Pancreas (tissue), 10 donors: ENCODE measurements at regions not wholly inside any gene's neighbourhood (a gene's known extent, or its start where the extent isn't known, plus 50 kb on each side); places are given as distances from the start of the nearest gene placed in this dataset.

Source experiments
- ATAC-seq, 4 donors: fragments of 200-7000 bp; cut with Tn5 transposase; one replicate each; pipeline versions ENCODE4 v1.8.0 to v1.9.1; 2020; ENCODE audit warnings: mild to moderate bottlenecking in 4 of 4, moderate library complexity in 4 of 4
- DNase-seq, 6 donors: peaks; one replicate each; pipeline ENCODE4 v3.0.0-alpha.2; 2020
- FAIRE-seq: peaks from 2 replicates; lab custom pipeline; 2012; peaks lifted over from hg19 to GRCh38; lab: Jason Lieb, UNC
- H3K27ac ChIP-seq, 4 donors: fragments of 200-600 bp; sonication (generic); 1 replicate in 3 of 4; 2 replicates in 1 of 4; pipeline versions ENCODE4 v1.5.0 to v1.8.0; 2020
- H3K27me3 ChIP-seq, 4 donors: fragments of 200-600 bp; one replicate each; pipeline ENCODE4 v1.8.0; 2021
- H3K36me3 ChIP-seq, 3 donors: fragments of 200-600 bp; sonication (generic) in 1 of 3; one replicate each; pipeline versions ENCODE4 v1.5.0 to v1.8.0; 2020 to 2021
- H3K4me1 ChIP-seq, 3 donors: fragments of 200-600 bp; one replicate each; pipeline ENCODE4 v1.8.0; 2021
- H3K4me3 ChIP-seq, 4 donors: fragments of 200-600 bp; sonication (generic) in 2 of 4; one replicate each; pipeline versions ENCODE4 v1.5.0 to v1.8.0; 2020 to 2021
- H3K9me3 ChIP-seq, 4 donors: fragments of 200-600 bp; one replicate each; pipeline ENCODE4 v1.8.0; 2021
- CTCF ChIP-seq, 4 donors: fragments of 200-600 bp; sonication (generic) in 3 of 4; IDR thresholded peaks; one replicate each; pipeline versions ENCODE4 v1.5.0 to v1.8.0; 2021; ENCODE audit warnings: antibody characterized with exemption in 4 of 4
- WGBS, 2 donors: extraction: QIAGEN DNeasy Blood & Tissue Kit; methylation state at CpG; one replicate each; pipeline ENCODE4 v1.1.7; 2013; 5-methylcytosine and 5-hydroxymethylcytosine counted together
- intact Hi-C, 3 donors: fragments of 100-400 bp; cut with DNase I; formaldehyde crosslinking; loops; one replicate each; pipeline versions ENCODE4 v1.11.1 to v1.14.2; 2022
- donor health status: healthy with polysubstance abuse.
- donor health status: DM: no; HTN: no; CAD: no; lungs with moderate emphysema.
- donor health status: DM: no; HTN: no; CAD: no.
- donor health status: control.
- donor health status: control.
- donor health status: Bipolar disorder and iron deficiency.
- donor health status: DM: yes; HTN: yes; CAD: no.
- donor health status: DM: no; HTN: no; CAD: no.
- donor health status: DM: no; HTN: no; CAD: no.
- donor health status: DM: yes; HTN: yes; CAD: no.

DNA sequence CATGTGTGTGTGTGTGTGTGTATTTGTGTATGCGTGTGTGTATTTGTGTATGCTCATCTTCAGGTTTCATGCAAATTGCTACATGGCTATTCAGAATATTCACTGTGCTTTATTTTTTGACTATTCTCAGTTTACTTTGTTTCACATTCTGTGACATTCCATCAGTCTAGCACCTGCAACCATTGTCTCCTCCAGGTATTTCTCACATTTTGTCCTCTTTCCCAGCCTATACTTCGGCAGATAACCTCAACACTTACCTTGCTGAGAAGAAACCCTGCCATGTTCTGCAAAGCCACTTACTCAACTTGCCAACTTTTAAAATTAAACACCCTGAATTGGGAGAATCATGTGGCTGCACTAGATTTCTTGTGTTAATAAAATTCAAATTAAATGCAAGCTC lies 135.4 kb upstream of the REG3A start:
- intact Hi-C loops: no loop called here
- FAIRE-seq: no peak
- Histone ChIP-seq H3K27me3 (no peaks in the 10 kb centered on the region), H3K36me3 (no peaks in the 10 kb centered on the region), H3K27ac (no peak overlapping the region), H3K4me1 (no peaks in the 10 kb centered on the region), H3K9me3 (no peaks in the 10 kb centered on the region), H3K4me3 (no peak overlapping the region)
- whole genome bisulfite sequencing, 2 donors: 68 to 87% methylated on average over 2 of the region's 2 CpGs
- TF ChIP-seq CTCF (IDR thresholded peaks at IDR 0.05): no peak
- no peak for ATAC-seq
- no peak for DNase-seq

DNA sequence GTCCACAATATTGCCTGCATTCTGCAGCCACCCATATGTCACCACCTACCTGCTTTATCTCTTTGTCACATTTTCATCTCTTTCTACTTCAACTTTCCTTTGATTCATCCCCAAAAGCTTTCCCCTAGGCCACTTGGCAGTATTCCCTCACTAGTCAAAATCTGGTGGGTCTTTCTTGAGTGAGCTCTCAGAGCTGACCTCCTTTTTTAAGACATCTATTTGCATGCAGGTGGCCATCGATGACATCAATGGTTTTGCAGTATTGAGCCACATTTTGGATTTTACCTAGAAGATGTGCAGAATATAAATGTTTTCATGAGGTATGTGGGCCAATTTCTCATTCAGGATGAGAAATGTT lies 133.4 kb upstream of the REG3A start:
- H3K9me3 ChIP-seq: no peaks in the 10 kb centered on the region
- no peaks in the 10 kb centered on the region for H3K36me3 ChIP-seq
- H3K4me3 ChIP-seq: no peak overlapping the region
- WGBS, 2 donors: 72 to 78% methylated on average over 1 of the region's 1 CpG
- no peak for TF ChIP-seq CTCF (IDR thresholded peaks at IDR 0.05)
- intact Hi-C loops: no loop called here
- no peak overlapping the region for H3K27ac ChIP-seq
- DNase-seq (no peak), ATAC-seq (no peak), FAIRE-seq (no peak)
- no peaks in the 10 kb centered on the region for H3K27me3 ChIP-seq
- no peaks in the 10 kb centered on the region for H3K4me1 ChIP-seq

DNA sequence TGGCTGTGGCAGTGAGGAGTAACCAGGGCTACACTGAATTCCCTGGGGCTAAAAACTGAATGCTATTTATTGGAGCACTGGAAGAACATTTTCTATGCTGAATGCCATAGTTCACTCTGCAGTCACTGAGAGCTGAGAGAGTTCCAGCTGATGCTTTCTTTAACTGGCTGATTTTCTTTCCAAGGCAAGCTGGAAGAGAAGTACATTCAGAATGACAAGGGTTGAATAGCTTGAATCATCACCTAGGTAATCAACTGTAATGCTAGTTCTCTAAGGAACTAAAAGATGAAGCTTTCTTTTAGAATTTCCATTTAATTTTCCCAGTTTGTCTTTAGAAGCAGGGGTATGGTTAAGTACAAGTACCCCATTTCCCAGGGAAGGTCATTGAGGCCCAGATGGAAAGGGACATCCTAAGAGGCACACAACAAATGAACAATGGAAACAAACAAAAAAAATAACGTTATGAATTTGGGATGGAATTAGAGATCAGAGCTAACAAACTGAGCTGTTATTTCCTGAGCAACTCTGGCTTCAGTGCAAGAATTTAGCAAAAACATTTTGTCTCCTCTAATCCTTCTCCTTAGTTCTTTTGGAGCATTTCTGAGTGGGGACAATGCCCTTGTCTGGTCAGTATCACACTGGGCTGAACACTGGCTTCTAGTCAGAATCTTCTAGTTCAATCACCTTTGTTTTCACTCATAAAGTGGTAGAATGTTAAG lies 132.8 kb upstream of the REG3A start:
- H3K27me3 ChIP-seq: no peaks in the 10 kb centered on the region
- WGBS, 2 donors: 34 to 37% methylated on average over 1 of the region's 1 CpG
- H3K4me1 ChIP-seq: no peaks in the 10 kb centered on the region
- no peaks in the 10 kb centered on the region for H3K36me3 ChIP-seq
- no peak overlapping the region for H3K27ac ChIP-seq
- no peak overlapping the region for H3K4me3 ChIP-seq
- intact Hi-C loops: no loop called here
- ATAC-seq (no peak), FAIRE-seq (no peak), DNase-seq (no peak)
- TF ChIP-seq CTCF (IDR thresholded peaks at IDR 0.05): no peak
- no peaks in the 10 kb centered on the region for H3K9me3 ChIP-seq

DNA sequence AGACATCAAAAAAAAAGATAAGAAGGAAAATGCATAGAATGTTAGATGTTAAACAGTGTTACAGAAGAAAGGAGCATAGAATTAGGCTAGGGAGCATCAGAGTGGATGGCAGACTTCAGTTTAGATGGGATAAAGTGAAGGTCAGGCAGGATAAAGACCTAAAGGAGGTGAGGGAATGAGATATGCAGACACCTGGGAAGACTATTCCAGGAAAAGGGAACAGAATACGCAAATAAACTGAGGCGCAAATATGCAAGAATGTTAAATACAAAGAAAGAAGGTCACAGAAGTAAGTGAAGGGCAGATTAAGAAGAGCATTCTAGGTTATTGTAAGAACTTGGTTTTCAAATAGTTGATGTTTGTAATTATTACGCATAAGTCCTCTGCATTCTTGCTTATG lies 116.3 kb upstream of the REG3A start:
- Histone ChIP-seq H3K27me3 (no peaks in the 10 kb centered on the region), H3K9me3 (no peaks in the 10 kb centered on the region), H3K36me3 (no peaks in the 10 kb centered on the region), H3K4me1 (no peaks in the 10 kb centered on the region), H3K27ac (no peak overlapping the region), H3K4me3 (no peak overlapping the region)
- WGBS, 2 donors: 91 to 95% methylated on average over 3 of the region's 3 CpGs
- intact Hi-C loops: no loop called here
- FAIRE-seq (no peak), DNase-seq (no peak), ATAC-seq (no peak)
- TF ChIP-seq CTCF (IDR thresholded peaks at IDR 0.05): no peak

GRCh38 chr2:79275197-79275596 lies 115.6 kb upstream of the REG3A start:
- intact Hi-C loops: no loop called here
- WGBS, 2 donors: 62 to 64% methylated on average over 2 of the region's 2 CpGs

More at GRCh38 chr2:79275197-79275596, 115.6 kb upstream of the REG3A start:
- DNase-seq: no peak
- ATAC-seq: no peak
- TF ChIP-seq CTCF (IDR thresholded peaks at IDR 0.05): no peak
- H3K27me3 ChIP-seq: no peaks in the 10 kb centered on the region
- no peak for FAIRE-seq
- no peak overlapping the region for H3K27ac ChIP-seq
- no peaks in the 10 kb centered on the region for H3K36me3 ChIP-seq
- no peak overlapping the region for H3K4me3 ChIP-seq
- no peaks in the 10 kb centered on the region for H3K4me1 ChIP-seq
- no peaks in the 10 kb centered on the region for H3K9me3 ChIP-seq
